ENCODE measurements at regions not wholly inside any gene's neighbourhood (a gene's known extent, or its start where the extent isn't known, plus 50 kb on each side); places are given as distances from the start of the nearest gene placed in this dataset.

- no peaks in the 10 kb centered on the region for H3K4me1 ChIP-seq (ENCODE audit: control insufficient read depth, extremely low read depth, insufficient read depth, low read length)
- H3K27ac ChIP-seq (ENCODE audit: insufficient read depth, low read length): no peak overlapping the region
- no peak for TF ChIP-seq EZH2 (IDR thresholded peaks at IDR 0.05; ENCODE audit: low read length, missing control alignments)
- no peaks in the 10 kb centered on the region for H4K20me1 ChIP-seq (ENCODE audit: control insufficient read depth, extremely low read depth, insufficient read depth, low read length)
- H3K4me3 ChIP-seq (replicated peaks in 1 of 4; ENCODE audit: control extremely low read depth in 1 of 4, insufficient read depth in 1 of 4, low read depth in 3 of 4, low read length in 4 of 4): no peak overlapping the region
- H3K79me2 ChIP-seq (ENCODE audit: control insufficient read depth, insufficient read depth, low read length): no peaks in the 10 kb centered on the region
- no peak overlapping the region for H3K4me2 ChIP-seq (ENCODE audit: extremely low read depth, insufficient read depth, low read length)
- no peaks in the 10 kb centered on the region for H3K9me3 ChIP-seq (ENCODE audit: control insufficient read depth, insufficient read depth, low read depth, low read length)
- H3K36me3 ChIP-seq (ENCODE audit: control insufficient read depth, insufficient read depth, low read length): no peaks in the 10 kb centered on the region
- H3K27me3 ChIP-seq (ENCODE audit: control insufficient read depth, insufficient read depth, low read length): no peaks in the 10 kb centered on the region
- H3K9ac ChIP-seq (ENCODE audit: insufficient read depth, low read length): no peak overlapping the region
- H2AFZ ChIP-seq (ENCODE audit: low read length): no peak overlapping the region
- DNase-seq (ENCODE audit: low read depth in 2 of 2): no peak
Measured at GRCh38 chr16:82391690-82392089, 221.7 kb upstream of the MPHOSPH6 start.

- Histone ChIP-seq H2AFZ (ENCODE audit: low read length) (no peak overlapping the region), H3K4me2 (ENCODE audit: extremely low read depth, insufficient read depth, low read length) (no peak overlapping the region), H3K4me3 (replicated peaks in 1 of 4; ENCODE audit: control extremely low read depth in 1 of 4, insufficient read depth in 1 of 4, low read depth in 3 of 4, low read length in 4 of 4) (no peak overlapping the region), H3K27ac (ENCODE audit: insufficient read depth, low read length) (no peak overlapping the region), H3K9me3 (ENCODE audit: control insufficient read depth, insufficient read depth, low read depth, low read length) (no peaks in the 10 kb centered on the region), H4K20me1 (ENCODE audit: control insufficient read depth, extremely low read depth, insufficient read depth, low read length) (no peaks in the 10 kb centered on the region), H3K79me2 (ENCODE audit: control insufficient read depth, insufficient read depth, low read length) (no peaks in the 10 kb centered on the region), H3K27me3 (ENCODE audit: control insufficient read depth, insufficient read depth, low read length) (no peaks in the 10 kb centered on the region), H3K36me3 (ENCODE audit: control insufficient read depth, insufficient read depth, low read length) (no peaks in the 10 kb centered on the region), H3K9ac (ENCODE audit: insufficient read depth, low read length) (no peak overlapping the region), H3K4me1 (ENCODE audit: control insufficient read depth, extremely low read depth, insufficient read depth, low read length) (no peaks in the 10 kb centered on the region)
- DNase-seq (ENCODE audit: low read depth in 2 of 2): peak in 1 of 2 donors; percentile 1
- TF ChIP-seq EZH2 (IDR thresholded peaks at IDR 0.05; ENCODE audit: low read length, missing control alignments) (no peak), CTCF (conservative IDR thresholded peaks at IDR 0.05 in 1 of 2, IDR thresholded peaks at IDR 0.05 in 1 of 2; ENCODE audit: low read depth in 1 of 2, low read length in 2 of 2) (no peak)
Measured at GRCh38 chr16:82389956-82390650, 220.1 kb upstream of the MPHOSPH6 start.

- Histone ChIP-seq H3K79me2 (ENCODE audit: control insufficient read depth, insufficient read depth, low read length) (no peaks in the 10 kb centered on the region), H3K27ac (ENCODE audit: insufficient read depth, low read length) (no peak overlapping the region), H3K4me1 (ENCODE audit: control insufficient read depth, extremely low read depth, insufficient read depth, low read length) (no peaks in the 10 kb centered on the region), H3K4me2 (ENCODE audit: extremely low read depth, insufficient read depth, low read length) (no peak overlapping the region), H3K27me3 (ENCODE audit: control insufficient read depth, insufficient read depth, low read length) (no peaks in the 10 kb centered on the region), H3K36me3 (ENCODE audit: control insufficient read depth, insufficient read depth, low read length) (no peaks in the 10 kb centered on the region), H3K4me3 (replicated peaks in 1 of 4; ENCODE audit: control extremely low read depth in 1 of 4, insufficient read depth in 1 of 4, low read depth in 3 of 4, low read length in 4 of 4) (no peak overlapping the region), H3K9ac (ENCODE audit: insufficient read depth, low read length) (no peak overlapping the region), H2AFZ (ENCODE audit: low read length) (no peak overlapping the region), H3K9me3 (ENCODE audit: control insufficient read depth, insufficient read depth, low read depth, low read length) (no peaks in the 10 kb centered on the region), H4K20me1 (ENCODE audit: control insufficient read depth, extremely low read depth, insufficient read depth, low read length) (no peaks in the 10 kb centered on the region)
- DNase-seq (ENCODE audit: low read depth in 2 of 2): no peak
- TF ChIP-seq EZH2 (IDR thresholded peaks at IDR 0.05; ENCODE audit: low read length, missing control alignments) (no peak), CTCF (conservative IDR thresholded peaks at IDR 0.05 in 1 of 2, IDR thresholded peaks at IDR 0.05 in 1 of 2; ENCODE audit: low read depth in 1 of 2, low read length in 2 of 2) (no peak)
Measured at GRCh38 chr16:82386761-82387160, 216.7 kb upstream of the MPHOSPH6 start.

Measured in fibroblast of lung (primary cell).